PC-3 (cell line): ENCODE measurements at regions not wholly inside any gene's neighbourhood (a gene's known extent, or its start where the extent isn't known, plus 50 kb on each side); places are given as distances from the start of the nearest gene placed in this dataset.

Experiments used
- CTCF ChIP-seq: fragments of 300-600 bp; sonication (generic); conservative IDR thresholded peaks from 2 replicates; pipeline ENCODE4 v1.5.1; 2017; ENCODE audit warnings: antibody characterized with exemption, low read depth, mild to moderate bottlenecking, low read length
- EZH2 ChIP-seq: fragments of 300-600 bp; sonication (generic); IDR thresholded peaks from one replicate; pipeline ENCODE4 v1.6.1; 2017; ENCODE audit warnings: antibody characterized with exemption, mild to moderate bottlenecking, low read length; ENCODE audit not compliant: unreplicated experiment

GRCh38 chr1:187689129-187689528, 860.4 kb downstream of the PLA2G4A start:
- TF ChIP-seq CTCF (no peak), EZH2 (no peak)
